ENCODE measurements at regions not wholly inside any gene's neighbourhood (a gene's known extent, or its start where the extent isn't known, plus 50 kb on each side); places are given as distances from the start of the nearest gene placed in this dataset.

GRCh38 chr3:65091565-65091964 is 403.8 kb upstream of the ADAMTS9 start:
- H3K27me3 ChIP-seq, result no peaks in the 10 kb centered on the region
- intact Hi-C loops (cut with DNase I; ENCODE audit: low total_unique reads), result no loop called here
- no peak for DNase-seq
- TF ChIP-seq POLR2A (IDR thresholded peaks at IDR 0.05) (no peak), POLR2AphosphoS5 (IDR thresholded peaks at IDR 0.05) (no peak), EP300 (IDR thresholded peaks at IDR 0.05; ENCODE audit: low read depth) (no peak)
- no peaks in the 10 kb centered on the region for H3K9me3 ChIP-seq
- WGBS, 2 donors (ENCODE audit: low coverage in 1 of 2), result 51 to 78% methylated on average over 3 of the region's 3 CpGs
- in situ Hi-C loops (cut with MboI; ENCODE audit: low pct_ligation_motif_present in 1 of 4, low pct_unique_long_range_greater_than_20kb in 1 of 4, low sequenced_read_pairs in 3 of 4), result no loop called here
- H3K4me1 ChIP-seq, result no peaks in the 10 kb centered on the region
- no peaks in the 10 kb centered on the region for H3K36me3 ChIP-seq
- no peak overlapping the region for H3K4me3 ChIP-seq
- no peak overlapping the region for H3K27ac ChIP-seq

GRCh38 chr3:65083240-65083639 is 395.4 kb upstream of the ADAMTS9 start:
- intact Hi-C loops (cut with DNase I; ENCODE audit: low total_unique reads), result no loop called here
- 43 to 54% methylated on average over 2 to 4 of the region's 4 CpGs for WGBS, 2 donors (ENCODE audit: low coverage in 1 of 2)
- Histone ChIP-seq H3K27ac (no peak overlapping the region), H3K4me1 (no peaks in the 10 kb centered on the region), H3K27me3 (no peaks in the 10 kb centered on the region), H3K9me3 (no peaks in the 10 kb centered on the region), H3K4me3 (no peak overlapping the region), H3K36me3 (no peaks in the 10 kb centered on the region)
- in situ Hi-C loops (cut with MboI; ENCODE audit: low pct_ligation_motif_present in 1 of 4, low pct_unique_long_range_greater_than_20kb in 1 of 4, low sequenced_read_pairs in 3 of 4), result no loop called here
- DNase-seq, result no peak
- TF ChIP-seq EP300 (IDR thresholded peaks at IDR 0.05; ENCODE audit: low read depth), result no peak
- no peak for TF ChIP-seq POLR2AphosphoS5 (IDR thresholded peaks at IDR 0.05)
- no peak for TF ChIP-seq POLR2A (IDR thresholded peaks at IDR 0.05)
- TF ChIP-seq CTCF (IDR thresholded peaks at IDR 0.05), result no peak

GRCh38 chr3:65081536-65081935 is 393.7 kb upstream of the ADAMTS9 start:
- no peak for DNase-seq
- in situ Hi-C loops (cut with MboI; ENCODE audit: low pct_ligation_motif_present in 1 of 4, low pct_unique_long_range_greater_than_20kb in 1 of 4, low sequenced_read_pairs in 3 of 4) (no loop called here), intact Hi-C loops (cut with DNase I; ENCODE audit: low total_unique reads) (no loop called here)
- H3K27me3 ChIP-seq, result no peaks in the 10 kb centered on the region
- no peaks in the 10 kb centered on the region for H3K9me3 ChIP-seq
- no peak overlapping the region for H3K4me3 ChIP-seq
- TF ChIP-seq EP300 (IDR thresholded peaks at IDR 0.05; ENCODE audit: low read depth) (no peak), CTCF (IDR thresholded peaks at IDR 0.05) (no peak), POLR2A (IDR thresholded peaks at IDR 0.05) (no peak), POLR2AphosphoS5 (IDR thresholded peaks at IDR 0.05) (no peak)
- no peaks in the 10 kb centered on the region for H3K4me1 ChIP-seq
- no peak overlapping the region for H3K27ac ChIP-seq
- WGBS, 2 donors (ENCODE audit: low coverage in 1 of 2), result 49 to 61% methylated on average over 2 of the region's 2 CpGs
- H3K36me3 ChIP-seq, result no peaks in the 10 kb centered on the region

- in situ Hi-C loops (cut with MboI; ENCODE audit: low pct_ligation_motif_present in 1 of 4, low pct_unique_long_range_greater_than_20kb in 1 of 4, low sequenced_read_pairs in 3 of 4), result no loop called here
These were observed 392.6 kb upstream of the ADAMTS9 start for GRCh38 chr3:65080432-65080831.

More at GRCh38 chr3:65080432-65080831, 392.6 kb upstream of the ADAMTS9 start:
- H3K4me1 ChIP-seq, result no peaks in the 10 kb centered on the region
- no peak for DNase-seq
- no peaks in the 10 kb centered on the region for H3K27me3 ChIP-seq
- TF ChIP-seq POLR2A (IDR thresholded peaks at IDR 0.05) (no peak), EP300 (IDR thresholded peaks at IDR 0.05; ENCODE audit: low read depth) (no peak), POLR2AphosphoS5 (IDR thresholded peaks at IDR 0.05) (no peak), CTCF (IDR thresholded peaks at IDR 0.05) (no peak)
- no peak overlapping the region for H3K27ac ChIP-seq
- no peak overlapping the region for H3K4me3 ChIP-seq
- H3K36me3 ChIP-seq, result no peaks in the 10 kb centered on the region
- intact Hi-C loops (cut with DNase I; ENCODE audit: low total_unique reads), result no loop called here
- H3K9me3 ChIP-seq, result no peaks in the 10 kb centered on the region
- 48 to 61% methylated on average over 2 to 3 of the region's 3 CpGs for WGBS, 2 donors (ENCODE audit: low coverage in 1 of 2)

Data from transverse colon (tissue), 4 donors.